ENCODE measurements at regions not wholly inside any gene's neighbourhood (a gene's known extent, or its start where the extent isn't known, plus 50 kb on each side); places are given as distances from the start of the nearest gene placed in this dataset.

DNA sequence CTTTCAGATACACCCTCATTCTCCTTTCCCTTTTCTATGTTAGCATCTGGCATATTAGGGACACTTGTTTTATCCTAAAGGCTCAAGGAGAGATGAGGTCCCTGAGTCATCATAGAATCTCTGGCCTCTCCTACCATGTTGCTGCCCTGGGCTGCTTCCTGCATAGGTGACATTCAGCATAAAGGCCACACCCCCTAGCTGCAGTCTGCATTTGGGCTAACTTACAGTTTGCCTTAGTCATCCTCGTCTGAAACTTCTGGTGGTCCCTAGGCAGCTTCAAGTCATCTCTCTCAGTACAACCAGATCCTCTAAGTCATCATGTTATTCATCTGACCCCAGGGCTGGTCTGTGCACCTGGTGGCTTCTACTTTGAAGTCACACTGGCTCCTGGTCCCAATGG, 982.7 kb upstream of the NR2F2 start:
- no peak for DNase-seq

DNA sequence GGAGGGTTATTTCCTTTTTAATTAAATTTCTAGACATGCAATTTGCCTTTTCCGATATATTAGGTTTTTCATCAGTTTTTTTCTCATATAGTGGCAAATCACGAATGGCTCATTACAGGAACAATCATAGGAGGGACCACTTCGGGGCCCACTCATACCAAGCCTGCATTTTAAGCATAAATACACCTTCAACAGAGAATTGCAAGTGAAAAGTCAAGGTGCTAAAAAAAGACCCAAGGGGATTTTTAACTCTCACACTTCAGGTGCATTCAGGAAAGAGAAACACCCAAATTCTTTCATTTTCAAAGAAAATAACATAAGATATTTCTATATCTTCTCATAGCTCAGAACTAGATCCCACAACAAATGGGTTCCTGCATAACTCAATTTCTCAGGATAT, 979.6 kb upstream of the NR2F2 start:
- no peak for DNase-seq

DNA sequence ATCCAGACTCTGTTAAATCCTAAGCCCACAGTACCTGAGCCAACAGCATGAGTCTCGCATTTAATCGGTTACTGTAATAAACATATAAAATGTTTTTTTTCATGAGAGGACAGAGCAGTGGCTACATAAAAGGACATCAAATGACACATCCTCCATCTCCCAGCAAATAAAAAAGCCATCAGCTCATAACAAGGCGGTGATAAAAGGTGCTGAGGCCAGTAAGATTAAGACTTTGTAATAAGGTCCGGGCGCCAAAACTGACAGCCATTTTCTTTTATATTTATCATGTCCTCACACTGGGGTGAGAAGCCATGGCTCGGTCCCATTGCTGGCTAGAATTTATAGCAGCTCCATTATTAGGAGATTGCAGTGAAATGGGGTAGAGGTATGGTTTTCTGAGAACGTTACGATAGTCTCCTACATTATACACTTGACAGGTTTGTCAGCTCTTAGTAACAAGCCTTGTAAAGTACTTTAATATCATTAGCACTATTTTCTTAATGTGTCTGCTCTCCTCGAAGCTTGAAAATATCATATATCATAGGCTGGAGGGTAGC, 977.8 kb upstream of the NR2F2 start:
- DNase-seq = no peak

GRCh38 chr15:95353512-95353911, 977.0 kb upstream of the NR2F2 start:
- DNase-seq = no peak

GRCh38 chr15:95359966-95360365, 970.5 kb upstream of the NR2F2 start:
- no peak for DNase-seq

- no peak for DNase-seq
These were observed 968.2 kb upstream of the NR2F2 start for GRCh38 chr15:95362306-95362705.

- DNase-seq = no peak
These were observed 966.9 kb upstream of the NR2F2 start for GRCh38 chr15:95363646-95364045.

GRCh38 chr15:95365511-95366107, 964.9 kb upstream of the NR2F2 start:
- no peak for DNase-seq

GRCh38 chr15:95368191-95368590, 962.3 kb upstream of the NR2F2 start:
- no peak for DNase-seq

GRCh38 chr15:95368755-95369601, 961.5 kb upstream of the NR2F2 start:
- no peak for DNase-seq

GRCh38 chr15:95370291-95370690, 960.2 kb upstream of the NR2F2 start:
- DNase-seq = no peak

GRCh38 chr15:95371664-95372063, 958.8 kb upstream of the NR2F2 start:
- no peak for DNase-seq

- DNase-seq = no peak
These were observed 955.2 kb upstream of the NR2F2 start for GRCh38 chr15:95375281-95375680.

- DNase-seq = no peak
These were observed 953.1 kb upstream of the NR2F2 start for GRCh38 chr15:95377258-95377852.

DNA sequence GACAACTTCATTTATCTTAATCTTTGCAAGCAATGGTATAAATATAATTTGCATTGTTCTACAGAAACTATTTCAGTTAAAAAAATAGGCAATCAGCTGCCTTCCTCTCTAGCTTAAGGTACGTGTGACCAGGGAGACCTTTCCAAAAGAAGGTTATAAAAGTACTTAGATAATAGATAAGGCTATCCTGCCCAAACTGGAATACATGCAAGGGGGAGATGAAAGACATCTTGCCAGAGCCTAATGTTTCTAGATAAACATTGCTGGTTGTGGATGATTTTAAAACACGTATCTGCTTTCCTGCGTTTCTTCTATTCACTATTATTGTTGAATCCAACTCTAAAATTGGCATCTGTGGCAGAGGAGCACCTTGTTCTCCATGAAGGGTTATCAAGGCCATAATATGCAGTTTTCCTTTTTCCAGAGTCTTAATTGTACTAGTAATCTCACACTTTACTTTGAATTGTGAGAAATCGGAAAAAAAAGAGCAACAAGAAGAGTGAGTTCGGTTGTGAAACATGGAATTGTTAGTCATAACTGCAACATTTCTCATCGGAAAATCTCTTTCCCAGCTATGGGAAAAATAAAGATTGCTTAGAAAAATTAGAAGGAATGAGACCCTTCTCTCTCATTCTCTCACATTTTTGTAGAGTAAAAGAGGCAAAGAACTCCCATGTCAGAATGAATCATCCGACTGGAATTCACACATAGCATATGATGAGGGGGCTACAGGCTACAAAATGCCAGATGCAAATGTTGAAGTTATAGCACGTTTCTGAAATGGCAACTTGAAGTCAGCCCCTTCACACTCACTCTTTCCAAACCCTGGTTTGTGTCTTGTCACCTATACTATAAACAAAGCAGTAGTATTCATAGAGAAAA, 936.1 kb upstream of the NR2F2 start:
- no peak for DNase-seq

DNA sequence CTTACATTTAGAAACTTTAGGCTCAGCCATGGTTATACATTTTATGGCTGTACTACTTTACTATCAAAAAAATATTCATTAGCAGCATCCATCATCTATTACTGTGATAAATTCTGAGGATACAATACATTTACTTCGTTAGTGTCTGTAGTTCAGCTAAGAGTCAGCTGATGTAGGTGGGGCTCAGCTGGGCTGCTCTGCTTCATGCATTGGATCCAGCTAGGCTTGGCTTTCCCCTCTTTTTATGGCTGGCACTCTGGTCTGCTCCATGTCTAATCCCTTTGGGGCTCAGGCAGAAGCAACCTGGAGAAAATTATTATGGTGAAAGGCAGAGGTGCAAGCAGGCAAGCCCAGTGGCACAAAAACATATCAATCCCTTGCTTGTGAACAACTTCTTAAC, 930.1 kb upstream of the NR2F2 start:
- DNase-seq = no peak

DNA sequence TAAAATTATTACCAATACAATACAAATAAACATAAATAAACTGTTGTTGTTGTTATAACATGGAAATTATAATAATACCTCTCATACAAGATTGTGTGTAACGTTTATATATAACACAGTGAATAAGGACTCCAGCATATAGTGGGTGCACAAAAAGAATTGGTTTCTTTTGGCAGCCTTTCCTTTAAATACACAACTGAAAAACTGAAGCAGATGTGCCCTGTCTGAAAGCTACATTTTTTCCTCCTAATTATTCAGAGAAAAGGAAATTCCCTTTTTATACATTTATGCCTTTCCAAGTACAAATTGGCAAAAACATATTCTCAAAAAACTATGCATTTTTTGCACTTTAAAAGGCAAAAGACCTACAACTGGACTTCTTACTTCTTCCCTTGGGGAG, 928.9 kb upstream of the NR2F2 start:
- no peak for DNase-seq

GRCh38 chr15:95405447-95405846, 925.1 kb upstream of the NR2F2 start:
- DNase-seq = no peak

GRCh38 chr15:95407534-95407933, 923.0 kb upstream of the NR2F2 start:
- DNase-seq = no peak

- no peak for DNase-seq
These were observed 921.3 kb upstream of the NR2F2 start for GRCh38 chr15:95409211-95409610.

DNA sequence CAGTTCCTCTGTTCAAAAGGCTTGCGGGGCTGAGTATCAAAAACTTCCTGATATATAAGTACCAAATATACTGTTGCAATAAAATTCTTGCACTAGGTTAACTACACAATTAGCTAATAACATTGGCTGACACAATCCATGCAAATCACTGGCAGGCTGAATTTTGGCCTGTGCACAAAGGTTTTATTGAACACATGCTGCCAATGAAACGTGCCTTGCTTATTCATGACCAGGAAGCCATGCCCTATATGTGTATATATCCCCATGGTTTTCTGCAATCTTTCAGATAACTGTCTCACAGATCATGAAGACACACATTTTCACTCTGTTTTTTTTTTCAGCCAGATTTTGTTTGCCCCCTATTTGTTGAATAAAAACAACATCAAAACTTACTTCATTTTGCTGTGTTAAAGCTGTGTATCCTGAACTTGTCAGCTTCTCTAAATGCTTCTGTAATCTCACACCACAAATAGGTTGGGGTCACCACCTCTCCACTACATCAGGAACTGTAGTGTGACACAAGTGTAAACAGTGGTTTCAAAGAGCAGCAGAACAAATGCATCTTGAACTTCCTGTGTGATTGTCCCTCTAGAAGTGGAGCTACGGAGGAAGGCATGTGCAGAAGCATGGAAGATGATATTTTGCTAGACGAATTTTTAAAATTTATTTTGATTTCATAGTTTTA, 920.7 kb upstream of the NR2F2 start:
- DNase-seq = no peak

GRCh38 chr15:95410757-95411156, 919.7 kb upstream of the NR2F2 start:
- DNase-seq = no peak
